GM18502 (cell line): ENCODE measurements at regions not wholly inside any gene's neighbourhood (a gene's known extent, or its start where the extent isn't known, plus 50 kb on each side); places are given as distances from the start of the nearest gene placed in this dataset.
"Not testable (repeated sequence)": the region's sequence is repeated elsewhere in the genome, so short reads cannot be mapped to it uniquely, and the experiment has no call there.

Experiments used
- ATAC-seq: cut with Tn5 transposase; IDR thresholded peaks from one replicate; pipeline ENCODE4 v1.9.1; 2021; ENCODE audit warnings: mild to moderate bottlenecking; ENCODE audit not compliant: unreplicated experiment, poor library complexity

- ATAC-seq = no peak
These were observed 701.8 kb downstream of the NR4A2 start for GRCh38 chr2:155630760-155631159.

- ATAC-seq = no peak
These were observed 710.1 kb downstream of the NR4A2 start for GRCh38 chr2:155622443-155622842.

GRCh38 chr2:155600914-155601760 is 731.4 kb downstream of the NR4A2 start:
- ATAC-seq = no peak

GRCh38 chr2:155600296-155600695 is 732.2 kb downstream of the NR4A2 start:
- ATAC-seq = no peak

GRCh38 chr2:155599834-155600233 is 732.7 kb downstream of the NR4A2 start:
- ATAC-seq = no peak

- ATAC-seq = no peak
These were observed 748.8 kb downstream of the NR4A2 start for GRCh38 chr2:155583674-155584195.

- no peak for ATAC-seq
These were observed 757.6 kb downstream of the NR4A2 start for GRCh38 chr2:155574941-155575340.

GRCh38 chr2:155547571-155547970 is 785.0 kb downstream of the NR4A2 start:
- ATAC-seq = no peak

- ATAC-seq = no peak
These were observed 785.6 kb downstream of the NR4A2 start for GRCh38 chr2:155546721-155547555.

- ATAC-seq = not testable (repeated sequence)
These were observed 793.5 kb downstream of the NR4A2 start for GRCh38 chr2:155539028-155539427.

GRCh38 chr2:155528034-155528433 is 804.5 kb downstream of the NR4A2 start:
- ATAC-seq = no peak

- ATAC-seq = no peak
These were observed 807.3 kb downstream of the NR4A2 start for GRCh38 chr2:155525199-155525598.

- no peak for ATAC-seq
These were observed 812.9 kb downstream of the NR4A2 start for GRCh38 chr2:155519529-155520130.

GRCh38 chr2:155518094-155518493 is 814.4 kb downstream of the NR4A2 start:
- no peak for ATAC-seq

GRCh38 chr2:155517362-155517761 is 815.2 kb downstream of the NR4A2 start:
- no peak for ATAC-seq

GRCh38 chr2:155513248-155513647 is 814.8 kb downstream of the KCNJ3 start:
- ATAC-seq = no peak

GRCh38 chr2:155502766-155503165 is 804.3 kb downstream of the KCNJ3 start:
- no peak for ATAC-seq

- no peak for ATAC-seq
These were observed 799.6 kb downstream of the KCNJ3 start for GRCh38 chr2:155498106-155498505.

- no peak for ATAC-seq
These were observed 796.2 kb downstream of the KCNJ3 start for GRCh38 chr2:155494744-155495143.

GRCh38 chr2:155485141-155485842 is 786.8 kb downstream of the KCNJ3 start:
- ATAC-seq = no peak
